Stimulated activated CD8-positive, alpha-beta memory T cell treated with anti-CD3 and anti-CD28 coated beads, Interleukin-12 subunit alpha, Interleukin-12 subunit beta, amount 100 ng/mL, for 4 hours (primary cell): ENCODE measurements at regions not wholly inside any gene's neighbourhood (a gene's known extent, or its start where the extent isn't known, plus 50 kb on each side); places are given as distances from the start of the nearest gene placed in this dataset.

Experiments used
- DNase-seq: peaks from one replicate; pipeline ENCODE4 v3.0.0-alpha.2; 2020; ENCODE audit warnings: low read depth

GRCh38 chrX:39633293-39633692, 464.5 kb downstream of the BCOR start:
- no peak for DNase-seq

DNA sequence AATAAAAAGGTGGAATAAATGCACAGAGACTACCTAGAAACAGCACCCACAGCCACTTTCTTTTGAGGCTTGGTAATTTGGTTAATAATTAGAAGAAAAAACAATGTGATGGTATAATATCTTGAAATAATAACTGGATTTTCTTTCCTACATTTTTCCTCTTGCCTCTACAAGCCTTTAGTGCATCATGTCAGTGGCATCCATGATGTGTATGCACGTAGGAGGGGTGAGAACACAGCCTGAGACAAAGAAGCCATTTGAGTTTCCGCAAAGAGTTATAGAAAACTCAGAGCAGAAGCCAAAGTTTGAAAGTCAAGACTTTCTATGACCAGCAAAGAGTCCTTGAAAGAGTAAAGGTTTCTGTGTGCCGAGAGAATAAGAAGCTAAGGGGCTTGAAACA, 461.3 kb downstream of the BCOR start:
- no peak for DNase-seq

DNA sequence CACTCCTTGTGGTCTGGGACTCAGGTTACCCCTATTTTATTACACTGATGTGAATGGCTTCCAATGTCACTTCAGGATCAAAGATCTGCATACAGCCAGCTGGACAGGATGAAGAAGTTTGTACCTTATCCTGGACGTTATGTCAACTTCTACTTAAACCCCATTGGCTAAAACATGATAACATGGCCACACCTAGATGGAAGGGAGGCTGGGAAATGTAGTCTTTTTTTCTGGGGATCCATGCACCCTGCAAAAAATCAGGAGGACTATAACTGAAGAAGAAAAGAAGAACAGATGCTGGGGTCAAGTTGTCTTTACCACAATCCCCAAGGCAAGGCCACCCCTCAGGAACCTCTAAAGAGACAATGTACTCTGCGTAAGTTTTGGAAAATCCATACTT, 459.2 kb downstream of the BCOR start:
- DNase-seq, result no peak

- DNase-seq, result no peak
Observed at GRCh38 chrX:39639871-39640270, 457.9 kb downstream of the BCOR start.

DNA sequence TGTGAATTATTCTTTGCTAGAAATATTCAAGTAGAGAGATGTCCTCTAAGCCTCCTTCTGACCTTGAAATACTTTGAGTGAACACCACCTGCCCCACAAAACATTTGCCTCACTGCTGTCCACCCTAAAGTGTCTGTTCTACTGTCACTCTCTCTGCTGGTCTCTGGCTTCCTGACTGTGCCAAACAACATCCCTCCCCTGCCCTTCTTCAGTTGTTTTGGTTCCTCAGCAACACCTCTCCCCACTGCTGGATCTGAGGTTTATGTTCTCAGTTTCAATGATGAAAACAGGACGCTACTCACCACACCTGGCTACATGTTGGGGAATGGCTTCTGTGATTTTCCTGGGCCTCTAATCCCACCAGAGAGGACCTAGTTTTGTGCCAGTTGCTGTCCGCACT, 456.9 kb downstream of the BCOR start:
- no peak for DNase-seq

DNA sequence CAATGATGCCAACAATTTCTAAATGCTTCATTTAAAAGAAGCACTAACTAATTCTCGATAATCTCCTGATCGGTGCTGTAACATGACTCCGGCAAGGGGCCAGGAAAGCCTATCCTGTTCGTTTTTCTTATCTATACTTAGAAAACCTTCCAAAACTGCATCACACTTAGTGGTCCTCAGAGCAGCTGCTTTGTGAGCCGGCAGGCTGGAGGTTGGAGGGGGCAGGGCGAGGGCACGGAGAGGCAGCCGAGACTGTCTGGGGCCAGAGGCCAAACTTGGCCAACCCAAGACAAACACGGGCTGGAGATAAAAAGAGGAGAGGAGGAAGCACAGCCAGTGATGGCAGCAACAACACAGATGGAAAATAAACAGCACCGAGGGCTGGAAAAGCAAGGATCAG, 455.7 kb downstream of the BCOR start:
- DNase-seq, result no peak

GRCh38 chrX:39643550-39643949, 454.2 kb downstream of the BCOR start:
- no peak for DNase-seq

DNA sequence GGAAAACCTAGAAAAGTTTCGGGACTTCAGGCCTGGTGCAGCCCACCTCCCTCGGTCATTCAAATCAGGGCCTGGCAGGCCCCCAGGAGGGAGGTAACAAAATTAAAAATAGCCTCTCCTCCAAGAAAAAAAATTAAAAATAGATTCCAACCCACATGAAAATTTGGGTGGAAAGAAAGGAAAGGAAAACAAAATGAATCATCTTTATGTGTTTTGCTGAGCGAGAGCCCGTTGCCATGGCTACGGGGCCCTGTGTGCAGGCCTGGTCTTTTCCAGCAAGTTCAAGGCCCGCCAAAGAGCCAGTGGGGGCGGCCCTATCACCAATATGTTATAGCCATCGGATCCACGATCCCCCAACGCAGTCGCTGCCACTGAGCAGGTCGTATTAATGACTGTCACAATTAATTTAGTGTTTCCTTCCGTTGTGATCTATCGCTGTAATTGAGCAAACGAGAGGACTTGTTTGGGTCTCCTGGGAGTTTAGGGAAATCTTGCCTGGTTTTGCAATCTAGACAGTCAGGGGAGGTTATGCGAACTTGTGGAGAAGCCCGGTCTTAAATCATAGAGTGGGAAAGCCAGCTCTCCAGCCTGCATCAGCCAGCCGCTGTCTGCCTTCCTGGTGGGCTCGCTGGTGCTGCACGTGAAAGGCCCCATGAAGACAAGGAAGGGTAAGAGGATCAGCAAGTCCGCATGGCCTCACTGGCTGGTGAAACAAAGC, 452.4 kb downstream of the BCOR start:
- no peak for DNase-seq

GRCh38 chrX:39648548-39649254, 449.1 kb downstream of the BCOR start:
- DNase-seq, result no peak

DNA sequence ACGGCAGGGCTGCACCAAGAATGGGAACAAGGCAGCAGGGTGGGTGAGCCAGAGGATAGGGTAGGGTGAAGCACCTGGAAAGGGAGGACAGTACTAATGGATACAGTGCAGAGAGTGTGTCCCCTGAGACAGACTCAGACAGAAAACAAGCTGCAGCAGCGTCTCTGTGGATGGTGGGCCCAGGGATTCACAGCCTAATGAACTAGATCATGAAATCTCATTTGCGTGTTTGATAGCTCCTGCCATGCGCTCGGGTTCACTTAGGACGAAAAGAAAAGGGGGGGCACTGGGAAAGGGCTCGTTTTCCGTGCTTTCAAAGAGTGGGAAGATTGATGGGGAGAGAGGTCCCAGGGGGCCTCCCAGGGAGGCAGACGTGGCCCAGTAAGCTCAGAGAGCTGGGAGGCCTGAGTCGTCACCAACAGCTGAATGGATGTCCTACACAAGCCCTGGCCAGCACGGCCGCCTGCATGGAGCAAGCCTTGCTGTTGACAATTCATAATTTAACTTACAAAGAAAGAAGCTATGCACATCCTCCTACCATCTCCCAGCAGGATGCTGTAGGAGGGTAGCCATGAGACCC, 446.9 kb downstream of the BCOR start:
- no peak for DNase-seq

- DNase-seq, result no peak
Observed at GRCh38 chrX:39652336-39652735, 445.4 kb downstream of the BCOR start.

DNA sequence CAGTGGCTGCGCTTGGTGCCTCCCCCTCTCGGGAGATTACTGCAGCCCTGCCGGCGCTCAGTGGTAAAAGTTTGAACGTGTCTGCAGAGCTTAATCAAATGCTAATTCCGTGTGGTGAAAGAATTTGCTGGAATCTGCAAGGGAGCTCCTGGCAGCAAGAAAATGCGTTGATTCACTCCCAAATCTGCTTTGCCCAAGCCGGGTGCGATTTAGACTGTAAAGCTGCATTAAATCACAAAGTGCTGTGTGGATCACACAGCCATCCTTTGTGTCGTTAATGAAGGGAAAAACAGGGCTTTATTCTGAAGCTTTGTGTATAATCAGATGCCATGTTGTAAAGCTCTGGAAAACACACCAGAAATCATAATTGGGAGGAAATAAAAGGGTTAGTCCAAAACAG, 444.1 kb downstream of the BCOR start:
- no peak for DNase-seq

- DNase-seq, result no peak
Observed at GRCh38 chrX:39654183-39654925, 443.4 kb downstream of the BCOR start.

GRCh38 chrX:39654952-39655351, 442.8 kb downstream of the BCOR start:
- DNase-seq, result no peak

DNA sequence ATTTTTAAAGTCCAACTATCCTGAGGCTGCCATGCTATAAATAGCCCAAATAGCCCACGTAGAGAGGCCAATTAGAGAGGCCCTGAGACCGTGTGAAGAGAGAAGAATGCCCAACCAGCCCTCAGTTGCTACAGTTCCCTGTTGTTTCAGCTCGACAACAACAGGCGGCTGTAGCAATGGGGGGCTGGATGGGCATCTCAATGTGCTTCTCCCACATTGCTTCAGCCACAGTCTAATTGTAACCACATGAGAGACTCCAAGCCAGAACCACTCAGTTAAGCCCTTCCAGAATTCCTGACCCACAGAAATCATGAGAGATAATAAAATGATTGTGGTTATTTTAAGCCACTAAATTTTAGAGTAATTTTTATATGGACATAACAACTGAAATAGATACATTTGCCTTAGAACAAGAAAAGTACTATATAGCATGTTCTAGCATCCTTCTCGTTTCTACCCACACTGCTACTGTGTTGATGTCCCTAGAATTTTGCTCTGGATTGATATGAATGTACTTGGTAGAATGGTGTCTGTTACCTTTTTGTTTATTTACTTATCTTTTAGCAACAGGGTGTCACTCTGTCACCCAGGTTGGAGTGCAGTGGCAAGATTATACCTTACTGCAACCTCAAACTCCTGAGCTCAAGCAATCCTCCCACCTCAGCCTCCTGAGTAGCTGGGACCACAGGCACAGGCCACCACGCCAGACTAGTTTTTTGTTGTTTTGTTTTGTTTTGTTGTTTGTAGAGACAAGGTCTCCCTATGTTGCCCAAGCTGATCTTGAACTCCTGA, 436.4 kb downstream of the BCOR start:
- DNase-seq, result no peak

DNA sequence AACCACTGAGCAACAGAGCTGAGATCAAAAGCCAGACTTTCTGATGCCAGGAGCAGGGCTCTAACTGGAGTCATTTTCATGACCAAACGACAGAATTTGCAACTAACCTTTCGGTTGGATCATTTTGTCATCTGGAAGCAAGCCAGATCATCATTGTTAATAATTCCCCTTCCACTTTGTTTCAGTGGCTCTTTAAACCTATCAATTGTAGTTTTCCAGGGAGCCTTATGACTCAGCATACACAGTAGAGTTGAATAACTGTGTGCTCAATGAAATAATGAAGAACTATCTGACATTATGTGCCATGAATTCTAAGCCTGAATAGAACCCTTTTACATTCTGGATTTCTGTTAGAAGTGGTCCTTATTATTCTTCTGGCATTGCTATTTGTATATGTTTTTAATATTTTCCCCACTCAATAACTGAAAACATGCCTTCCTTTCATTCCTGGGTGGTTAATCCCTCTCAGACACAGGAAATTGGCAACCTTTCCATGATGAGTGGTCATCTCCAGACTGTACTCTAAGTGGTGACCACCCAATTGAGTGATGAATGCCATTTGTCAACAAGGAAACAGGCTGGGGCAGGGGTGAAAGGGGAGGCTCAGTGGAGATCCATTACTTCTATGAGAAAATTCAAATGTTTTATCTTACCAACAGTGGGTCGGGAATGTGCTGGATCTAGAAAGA, 431.8 kb downstream of the BCOR start:
- no peak for DNase-seq

DNA sequence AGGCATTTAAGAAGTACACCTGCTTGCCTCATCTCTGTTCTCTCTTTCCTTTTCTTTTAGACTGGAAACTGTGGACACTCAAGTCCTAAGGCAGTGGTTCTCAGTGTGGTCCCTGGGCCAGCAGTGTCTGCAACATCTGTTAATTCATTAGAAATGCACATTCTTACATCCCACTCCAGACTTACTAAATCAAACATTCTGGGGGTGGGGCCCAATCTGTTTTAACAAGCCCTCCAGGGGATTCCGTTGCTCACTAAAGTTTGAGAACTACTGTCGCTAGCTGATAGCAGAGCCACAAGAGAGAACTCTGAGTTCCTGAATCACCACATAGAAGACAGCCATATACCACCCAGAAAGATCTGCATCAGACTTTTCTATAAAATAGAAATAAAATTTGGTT, 430.6 kb downstream of the BCOR start:
- no peak for DNase-seq

GRCh38 chrX:39667736-39668482, 429.8 kb downstream of the BCOR start:
- no peak for DNase-seq

- no peak for DNase-seq
Observed at GRCh38 chrX:39669668-39670067, 428.1 kb downstream of the BCOR start.

DNA sequence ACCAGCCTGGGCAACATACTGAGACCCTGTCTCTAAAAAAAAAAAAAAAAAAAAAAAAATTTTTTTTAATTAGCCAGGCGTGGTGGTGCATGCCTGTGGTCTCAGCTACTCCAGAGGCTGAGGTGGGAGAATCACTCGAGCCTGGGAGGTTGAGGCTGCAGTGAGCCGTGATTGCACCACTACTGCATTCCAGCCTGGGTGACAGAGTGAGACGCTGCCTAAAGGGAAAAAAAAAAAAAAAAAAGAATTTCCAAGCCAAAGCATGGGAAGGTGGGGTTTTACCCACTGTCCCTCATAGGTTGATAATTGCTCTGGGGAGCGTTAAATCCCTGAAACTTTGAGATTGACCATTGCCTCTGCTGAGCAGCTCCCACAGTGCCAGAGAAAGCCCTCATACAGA, 427.5 kb downstream of the BCOR start:
- no peak for DNase-seq

DNA sequence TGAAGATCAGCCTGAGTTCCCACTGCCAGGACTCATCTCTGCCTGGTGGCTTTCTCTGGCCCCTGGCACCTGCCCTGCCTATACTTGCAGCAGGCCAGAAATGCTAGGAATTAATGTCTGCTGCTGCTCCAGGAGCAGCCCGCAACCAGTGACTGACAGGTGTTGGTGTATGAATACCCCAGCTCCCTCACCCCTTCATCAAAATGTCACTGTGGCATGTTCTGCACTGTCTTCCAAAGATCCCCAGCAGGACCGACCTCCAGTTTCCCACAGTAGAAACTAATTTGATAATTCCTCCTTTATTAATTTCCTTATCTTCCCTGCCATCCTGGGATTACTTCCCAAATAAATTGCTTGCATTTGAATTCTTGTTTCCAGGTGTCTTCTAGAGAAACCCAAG, 425.4 kb downstream of the BCOR start:
- no peak for DNase-seq
